GM23338 (cell line): ENCODE measurements at regions not wholly inside any gene's neighbourhood (a gene's known extent, or its start where the extent isn't known, plus 50 kb on each side); places are given as distances from the start of the nearest gene placed in this dataset.

Experiments
- ATAC-seq: fragments of 200-7000 bp; cut with Tn5 transposase; 3 replicates; pipeline ENCODE4 v1.9.1; 2020
- DNase-seq: peaks from one replicate; pipeline ENCODE4 v3.0.0-alpha.2; 2015; ENCODE audit warnings: low spot score
- H2AFZ ChIP-seq: fragments of 200-600 bp; sonication (generic); 2 replicates; pipeline ENCODE4 v1.8.0; 2016; ENCODE audit warnings: antibody characterized with exemption, mild to moderate bottlenecking, moderate library complexity
- H3F3A ChIP-seq: fragments of 200-600 bp; sonication (generic); replicated peaks from 2 replicates; pipeline ENCODE4 v1.8.0; 2017; ENCODE audit warnings: antibody characterized with exemption, mixed run types, low read depth
- H3K27ac ChIP-seq: fragments of 200-600 bp; sonication (generic); 2 replicates; pipeline ENCODE4 v1.6.1; 2016; ENCODE audit warnings: low read depth
- H3K27me3 ChIP-seq: fragments of 200-600 bp; sonication (generic); 2 replicates; pipeline ENCODE4 v1.8.0; 2016; ENCODE audit warnings: mild to moderate bottlenecking, mixed run types, moderate library complexity; ENCODE audit not compliant: insufficient read depth
- H3K36me3 ChIP-seq: fragments of 200-600 bp; sonication (generic); 2 replicates; pipeline ENCODE4 v1.8.0; 2016; ENCODE audit warnings: mild to moderate bottlenecking; ENCODE audit not compliant: insufficient read depth
- H3K4me1 ChIP-seq: fragments of 200-600 bp; sonication (generic); 2 replicates; pipeline ENCODE4 v1.8.0; 2016; ENCODE audit warnings: mild to moderate bottlenecking, moderate library complexity; ENCODE audit not compliant: insufficient read depth
- H3K4me2 ChIP-seq: fragments of 200-600 bp; sonication (generic); 2 replicates; pipeline ENCODE4 v1.7.1; 2017; ENCODE audit warnings: mixed run types
- H3K4me3 ChIP-seq: fragments of 200-600 bp; sonication (generic); 2 replicates; pipeline ENCODE4 v1.6.1; 2016; ENCODE audit warnings: mixed run types
- H3K79me2 ChIP-seq: fragments of 200-600 bp; sonication (generic); replicated peaks from 2 replicates; pipeline ENCODE4 v1.8.0; 2017; ENCODE audit warnings: mild to moderate bottlenecking; ENCODE audit not compliant: insufficient read depth
- H3K9me2 ChIP-seq: fragments of 200-600 bp; sonication (generic); 2 replicates; pipeline ENCODE4 v1.8.0; 2017; ENCODE audit not compliant: insufficient read depth
- H4K20me1 ChIP-seq: fragments of 200-600 bp; sonication (generic); replicated peaks from 2 replicates; pipeline ENCODE4 v1.8.0; 2017; ENCODE audit warnings: mild to moderate bottlenecking; ENCODE audit not compliant: insufficient read depth
- H3K27ac Mint-ChIP-seq: 2 replicates; pipeline ENCODE4 v1.8.0; 2020; ENCODE audit warnings: inconsistent platforms, mild to moderate bottlenecking, moderate library complexity, mixed read lengths
- H3K27me3 Mint-ChIP-seq: 3 replicates; pipeline ENCODE4 v1.8.0; 2022; ENCODE audit warnings: low read depth, mild to moderate bottlenecking, moderate library complexity, mixed read lengths, inconsistent platforms; ENCODE audit not compliant: insufficient read depth, poor library complexity
- H3K36me3 Mint-ChIP-seq: 3 replicates; pipeline ENCODE4 v1.8.0; 2021; ENCODE audit warnings: low read depth, mild to moderate bottlenecking, inconsistent platforms, moderate library complexity, mixed read lengths
- H3K4me1 Mint-ChIP-seq: 3 replicates; pipeline ENCODE4 v1.8.0; 2020; ENCODE audit warnings: mild to moderate bottlenecking, inconsistent platforms, mixed read lengths
- H3K4me3 Mint-ChIP-seq: 3 replicates; pipeline ENCODE4 v1.8.0; 2021; ENCODE audit warnings: moderate library complexity, mild to moderate bottlenecking, inconsistent platforms, mixed read lengths
- H3K9me3 Mint-ChIP-seq: 3 replicates; pipeline ENCODE4 v1.8.0; 2020; ENCODE audit warnings: moderate library complexity, mild to moderate bottlenecking, inconsistent platforms, mixed read lengths
- CREB1 ChIP-seq: fragments of 250-450 bp; sonication (Bioruptor Pico); IDR thresholded peaks from 2 replicates; pipeline ENCODE4 v1.5.0; 2020; ENCODE audit warnings: low read depth, mild to moderate bottlenecking, moderate library complexity
- EZH2 ChIP-seq: fragments of 200-600 bp; sonication (generic); IDR thresholded peaks from one replicate; pipeline ENCODE4 v1.8.0; 2017; ENCODE audit warnings: antibody characterized with exemption, mild to moderate bottlenecking, low read depth; ENCODE audit not compliant: unreplicated experiment
- EZH2phosphoT487 ChIP-seq: fragments of 200-600 bp; sonication (generic); IDR thresholded peaks from one replicate; pipeline ENCODE4 v1.8.1; 2018; ENCODE audit warnings: antibody characterized with exemption; ENCODE audit not compliant: unreplicated experiment
- POLR2AphosphoS5 ChIP-seq: IDR thresholded peaks from 2 replicates; pipeline ENCODE4 v1.6.1; 2016; ENCODE audit warnings: antibody characterized with exemption, low read depth
- STAT1 ChIP-seq: IDR thresholded peaks from one replicate; pipeline ENCODE4 v1.6.1; 2016; ENCODE audit warnings: antibody characterized with exemption; ENCODE audit not compliant: unreplicated experiment
- ZNF114 ChIP-seq: fragments of 250-450 bp; sonication (Bioruptor Pico); IDR thresholded peaks from 2 replicates; pipeline ENCODE4 v1.5.0; 2020; ENCODE audit warnings: mild to moderate bottlenecking, moderate library complexity
- ZNF331 ChIP-seq: fragments of 250-450 bp; sonication (Bioruptor Pico); IDR thresholded peaks from 2 replicates; pipeline ENCODE4 v1.5.0; 2020; ENCODE audit warnings: low read depth, mild to moderate bottlenecking, moderate library complexity
- TF ChIP-seq, protein P1 (sequence below), 2 experiments: fragments of 200-600 bp in 1 of 2; sonication (generic) in 1 of 2; conservative IDR thresholded peaks; 2 replicates each; pipeline versions ENCODE4 v1.5.1 to v1.6.1; 2016 to 2017; ENCODE audit warnings: antibody characterized with exemption in 2 of 2, low read depth in 2 of 2, mild to moderate bottlenecking in 2 of 2, moderate library complexity in 1 of 2
- TF ChIP-seq, protein P2 (sequence below): fragments of 250-450 bp; sonication (Bioruptor Pico); IDR thresholded peaks from 2 replicates; pipeline ENCODE4 v1.5.0; 2020; ENCODE audit warnings: mild to moderate bottlenecking, moderate library complexity
- TF ChIP-seq, protein P3 (sequence below): IDR thresholded peaks from one replicate; pipeline ENCODE4 v1.6.1; 2018; ENCODE audit warnings: antibody characterized with exemption; ENCODE audit not compliant: unreplicated experiment

DNA sequence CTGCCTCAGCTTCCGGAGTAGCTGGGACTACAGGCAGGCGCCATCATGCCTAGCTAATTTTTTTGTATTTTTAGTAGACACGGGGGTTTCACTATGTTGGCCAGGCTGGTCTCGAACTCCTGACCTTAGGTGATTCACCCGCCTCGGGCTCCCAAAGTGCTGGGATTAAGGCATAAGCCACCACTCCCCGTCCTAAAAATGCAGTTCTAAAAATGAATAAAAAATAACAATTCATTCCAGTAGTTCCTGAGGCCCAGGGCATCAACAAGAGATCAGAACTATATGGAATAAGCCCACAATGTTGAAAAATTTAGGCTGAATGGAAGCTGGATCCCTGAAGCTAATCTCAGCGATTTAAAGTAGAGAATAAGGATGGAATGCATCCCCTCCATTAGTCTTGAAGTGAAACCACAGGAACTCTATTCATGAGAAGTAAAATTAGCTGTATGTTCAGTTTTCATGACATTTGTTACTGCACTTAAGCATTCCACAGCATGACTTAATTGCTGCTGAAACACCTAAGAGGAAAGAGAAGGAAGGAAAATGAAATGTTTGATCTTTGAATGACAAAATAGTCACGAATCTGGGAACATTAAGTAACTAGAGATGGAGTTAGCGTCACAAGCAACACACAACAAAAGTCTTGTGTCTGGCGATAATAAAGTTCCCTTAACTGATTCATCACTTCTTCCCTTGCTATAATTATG, 80.4 kb upstream of the RIPOR2 start:
- H3K4me3 ChIP-seq: no peak overlapping the region
- H3K27ac Mint-ChIP-seq: no peak overlapping the region
- H3K27me3 Mint-ChIP-seq: peaks cover 2% of the 10 kb centered on the region
- peaks cover 26% of the 10 kb centered on the region for H3K4me1 Mint-ChIP-seq
- H3F3A ChIP-seq: no peaks in the 10 kb centered on the region; the same call in 1 of the 2 replicates
- no peaks in the 10 kb centered on the region for H3K79me2 ChIP-seq
- no peaks in the 10 kb centered on the region for H4K20me1 ChIP-seq
- H3K9me2 ChIP-seq: no peaks in the 10 kb centered on the region
- H3K4me2 ChIP-seq: no peak overlapping the region
- H3K4me3 Mint-ChIP-seq: no peak overlapping the region
- no peak for TF ChIP-seq CREB1 (CRISPR knock-in tag)
- no peak for TF ChIP-seq ZNF114
- no peak overlapping the region for H3K27ac ChIP-seq
- H3K27me3 ChIP-seq: no peaks in the 10 kb centered on the region
- no peaks in the 10 kb centered on the region for H3K9me3 Mint-ChIP-seq
- no peak for ATAC-seq
- no peaks in the 10 kb centered on the region for H3K36me3 Mint-ChIP-seq
- peaks cover 12% of the 10 kb centered on the region for H3K4me1 ChIP-seq
- no peak overlapping the region for H2AFZ ChIP-seq
- DNase-seq: no peak
- H3K36me3 ChIP-seq: no peaks in the 10 kb centered on the region

- Mint-ChIP-seq H3K27ac (peak overlapping the region; percentile 10), H3K4me1 (peaks cover 26% of the 10 kb centered on the region), H3K36me3 (no peaks in the 10 kb centered on the region), H3K9me3 (no peaks in the 10 kb centered on the region), H3K4me3 (no peak overlapping the region), H3K27me3 (peaks cover 2% of the 10 kb centered on the region)
- no peak for TF ChIP-seq POLR2AphosphoS5
- no peak for TF ChIP-seq ZNF331
- no peak for TF ChIP-seq STAT1
- TF ChIP-seq EZH2: no peak
- TF ChIP-seq, protein P1, sequence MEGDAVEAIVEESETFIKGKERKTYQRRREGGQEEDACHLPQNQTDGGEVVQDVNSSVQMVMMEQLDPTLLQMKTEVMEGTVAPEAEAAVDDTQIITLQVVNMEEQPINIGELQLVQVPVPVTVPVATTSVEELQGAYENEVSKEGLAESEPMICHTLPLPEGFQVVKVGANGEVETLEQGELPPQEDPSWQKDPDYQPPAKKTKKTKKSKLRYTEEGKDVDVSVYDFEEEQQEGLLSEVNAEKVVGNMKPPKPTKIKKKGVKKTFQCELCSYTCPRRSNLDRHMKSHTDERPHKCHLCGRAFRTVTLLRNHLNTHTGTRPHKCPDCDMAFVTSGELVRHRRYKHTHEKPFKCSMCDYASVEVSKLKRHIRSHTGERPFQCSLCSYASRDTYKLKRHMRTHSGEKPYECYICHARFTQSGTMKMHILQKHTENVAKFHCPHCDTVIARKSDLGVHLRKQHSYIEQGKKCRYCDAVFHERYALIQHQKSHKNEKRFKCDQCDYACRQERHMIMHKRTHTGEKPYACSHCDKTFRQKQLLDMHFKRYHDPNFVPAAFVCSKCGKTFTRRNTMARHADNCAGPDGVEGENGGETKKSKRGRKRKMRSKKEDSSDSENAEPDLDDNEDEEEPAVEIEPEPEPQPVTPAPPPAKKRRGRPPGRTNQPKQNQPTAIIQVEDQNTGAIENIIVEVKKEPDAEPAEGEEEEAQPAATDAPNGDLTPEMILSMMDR (conservative IDR thresholded peaks at IDR 0.05; ENCODE audit: low read depth in 2 of 2): no peak
- TF ChIP-seq ZNF114: no peak
- TF ChIP-seq, protein P2, sequence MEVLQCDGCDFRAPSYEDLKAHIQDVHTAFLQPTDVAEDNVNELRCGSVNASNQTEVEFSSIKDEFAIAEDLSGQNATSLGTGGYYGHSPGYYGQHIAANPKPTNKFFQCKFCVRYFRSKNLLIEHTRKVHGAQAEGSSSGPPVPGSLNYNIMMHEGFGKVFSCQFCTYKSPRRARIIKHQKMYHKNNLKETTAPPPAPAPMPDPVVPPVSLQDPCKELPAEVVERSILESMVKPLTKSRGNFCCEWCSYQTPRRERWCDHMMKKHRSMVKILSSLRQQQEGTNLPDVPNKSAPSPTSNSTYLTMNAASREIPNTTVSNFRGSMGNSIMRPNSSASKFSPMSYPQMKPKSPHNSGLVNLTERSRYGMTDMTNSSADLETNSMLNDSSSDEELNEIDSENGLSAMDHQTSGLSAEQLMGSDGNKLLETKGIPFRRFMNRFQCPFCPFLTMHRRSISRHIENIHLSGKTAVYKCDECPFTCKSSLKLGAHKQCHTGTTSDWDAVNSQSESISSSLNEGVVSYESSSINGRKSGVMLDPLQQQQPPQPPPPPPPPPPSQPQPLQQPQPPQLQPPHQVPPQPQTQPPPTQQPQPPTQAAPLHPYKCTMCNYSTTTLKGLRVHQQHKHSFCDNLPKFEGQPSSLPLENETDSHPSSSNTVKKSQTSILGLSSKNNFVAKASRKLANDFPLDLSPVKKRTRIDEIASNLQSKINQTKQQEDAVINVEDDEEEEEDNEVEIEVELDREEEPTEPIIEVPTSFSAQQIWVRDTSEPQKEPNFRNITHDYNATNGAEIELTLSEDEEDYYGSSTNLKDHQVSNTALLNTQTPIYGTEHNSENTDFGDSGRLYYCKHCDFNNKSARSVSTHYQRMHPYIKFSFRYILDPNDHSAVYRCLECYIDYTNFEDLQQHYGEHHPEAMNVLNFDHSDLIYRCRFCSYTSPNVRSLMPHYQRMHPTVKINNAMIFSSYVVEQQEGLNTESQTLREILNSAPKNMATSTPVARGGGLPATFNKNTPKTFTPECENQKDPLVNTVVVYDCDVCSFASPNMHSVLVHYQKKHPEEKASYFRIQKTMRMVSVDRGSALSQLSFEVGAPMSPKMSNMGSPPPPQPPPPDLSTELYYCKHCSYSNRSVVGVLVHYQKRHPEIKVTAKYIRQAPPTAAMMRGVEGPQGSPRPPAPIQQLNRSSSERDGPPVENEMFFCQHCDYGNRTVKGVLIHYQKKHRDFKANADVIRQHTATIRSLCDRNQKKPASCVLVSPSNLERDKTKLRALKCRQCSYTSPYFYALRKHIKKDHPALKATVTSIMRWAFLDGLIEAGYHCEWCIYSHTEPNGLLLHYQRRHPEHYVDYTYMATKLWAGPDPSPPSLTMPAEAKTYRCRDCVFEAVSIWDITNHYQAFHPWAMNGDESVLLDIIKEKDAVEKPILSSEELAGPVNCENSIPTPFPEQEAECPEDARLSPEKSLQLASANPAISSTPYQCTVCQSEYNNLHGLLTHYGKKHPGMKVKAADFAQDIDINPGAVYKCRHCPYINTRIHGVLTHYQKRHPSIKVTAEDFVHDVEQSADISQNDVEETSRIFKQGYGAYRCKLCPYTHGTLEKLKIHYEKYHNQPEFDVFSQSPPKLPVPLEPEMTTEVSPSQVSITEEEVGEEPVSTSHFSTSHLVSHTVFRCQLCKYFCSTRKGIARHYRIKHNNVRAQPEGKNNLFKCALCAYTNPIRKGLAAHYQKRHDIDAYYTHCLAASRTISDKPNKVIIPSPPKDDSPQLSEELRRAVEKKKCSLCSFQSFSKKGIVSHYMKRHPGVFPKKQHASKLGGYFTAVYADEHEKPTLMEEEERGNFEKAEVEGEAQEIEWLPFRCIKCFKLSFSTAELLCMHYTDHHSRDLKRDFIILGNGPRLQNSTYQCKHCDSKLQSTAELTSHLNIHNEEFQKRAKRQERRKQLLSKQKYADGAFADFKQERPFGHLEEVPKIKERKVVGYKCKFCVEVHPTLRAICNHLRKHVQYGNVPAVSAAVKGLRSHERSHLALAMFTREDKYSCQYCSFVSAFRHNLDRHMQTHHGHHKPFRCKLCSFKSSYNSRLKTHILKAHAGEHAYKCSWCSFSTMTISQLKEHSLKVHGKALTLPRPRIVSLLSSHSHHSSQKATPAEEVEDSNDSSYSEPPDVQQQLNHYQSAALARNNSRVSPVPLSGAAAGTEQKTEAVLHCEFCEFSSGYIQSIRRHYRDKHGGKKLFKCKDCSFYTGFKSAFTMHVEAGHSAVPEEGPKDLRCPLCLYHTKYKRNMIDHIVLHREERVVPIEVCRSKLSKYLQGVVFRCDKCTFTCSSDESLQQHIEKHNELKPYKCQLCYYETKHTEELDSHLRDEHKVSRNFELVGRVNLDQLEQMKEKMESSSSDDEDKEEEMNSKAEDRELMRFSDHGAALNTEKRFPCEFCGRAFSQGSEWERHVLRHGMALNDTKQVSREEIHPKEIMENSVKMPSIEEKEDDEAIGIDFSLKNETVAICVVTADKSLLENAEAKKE (CRISPR knock-in tag): no peak
- TF ChIP-seq EZH2phosphoT487: no peak
- TF ChIP-seq, protein P3, sequence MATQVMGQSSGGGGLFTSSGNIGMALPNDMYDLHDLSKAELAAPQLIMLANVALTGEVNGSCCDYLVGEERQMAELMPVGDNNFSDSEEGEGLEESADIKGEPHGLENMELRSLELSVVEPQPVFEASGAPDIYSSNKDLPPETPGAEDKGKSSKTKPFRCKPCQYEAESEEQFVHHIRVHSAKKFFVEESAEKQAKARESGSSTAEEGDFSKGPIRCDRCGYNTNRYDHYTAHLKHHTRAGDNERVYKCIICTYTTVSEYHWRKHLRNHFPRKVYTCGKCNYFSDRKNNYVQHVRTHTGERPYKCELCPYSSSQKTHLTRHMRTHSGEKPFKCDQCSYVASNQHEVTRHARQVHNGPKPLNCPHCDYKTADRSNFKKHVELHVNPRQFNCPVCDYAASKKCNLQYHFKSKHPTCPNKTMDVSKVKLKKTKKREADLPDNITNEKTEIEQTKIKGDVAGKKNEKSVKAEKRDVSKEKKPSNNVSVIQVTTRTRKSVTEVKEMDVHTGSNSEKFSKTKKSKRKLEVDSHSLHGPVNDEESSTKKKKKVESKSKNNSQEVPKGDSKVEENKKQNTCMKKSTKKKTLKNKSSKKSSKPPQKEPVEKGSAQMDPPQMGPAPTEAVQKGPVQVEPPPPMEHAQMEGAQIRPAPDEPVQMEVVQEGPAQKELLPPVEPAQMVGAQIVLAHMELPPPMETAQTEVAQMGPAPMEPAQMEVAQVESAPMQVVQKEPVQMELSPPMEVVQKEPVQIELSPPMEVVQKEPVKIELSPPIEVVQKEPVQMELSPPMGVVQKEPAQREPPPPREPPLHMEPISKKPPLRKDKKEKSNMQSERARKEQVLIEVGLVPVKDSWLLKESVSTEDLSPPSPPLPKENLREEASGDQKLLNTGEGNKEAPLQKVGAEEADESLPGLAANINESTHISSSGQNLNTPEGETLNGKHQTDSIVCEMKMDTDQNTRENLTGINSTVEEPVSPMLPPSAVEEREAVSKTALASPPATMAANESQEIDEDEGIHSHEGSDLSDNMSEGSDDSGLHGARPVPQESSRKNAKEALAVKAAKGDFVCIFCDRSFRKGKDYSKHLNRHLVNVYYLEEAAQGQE: no peak
- no peak for TF ChIP-seq CREB1 (CRISPR knock-in tag)
- H3K36me3 ChIP-seq: no peaks in the 10 kb centered on the region
- peaks cover 12% of the 10 kb centered on the region for H3K4me1 ChIP-seq
- H2AFZ ChIP-seq: peak overlapping the region; percentile 48
- H3K79me2 ChIP-seq: no peaks in the 10 kb centered on the region
- H3K4me2 ChIP-seq: no peak overlapping the region; the same call in 1 of the 2 replicates
- H4K20me1 ChIP-seq: no peaks in the 10 kb centered on the region
- H3K9me2 ChIP-seq: no peaks in the 10 kb centered on the region
- H3K4me3 ChIP-seq: no peak overlapping the region
- DNase-seq: peak; percentile 30
- H3F3A ChIP-seq: no peaks in the 10 kb centered on the region; the same call in 1 of the 2 replicates
- peak; percentile 37 for ATAC-seq
- peak overlapping the region; percentile 28 for H3K27ac ChIP-seq
- no peaks in the 10 kb centered on the region for H3K27me3 ChIP-seq
Observed at GRCh38 chr6:25017486-25017885, 81.7 kb upstream of the RIPOR2 start.
